NCI-H2227 (cell line): ENCODE measurements at regions not wholly inside any gene's neighbourhood (a gene's known extent, or its start where the extent isn't known, plus 50 kb on each side); places are given as distances from the start of the nearest gene placed in this dataset.
"Not testable (repeated sequence)": the region's sequence is repeated elsewhere in the genome, so short reads cannot be mapped to it uniquely, and the experiment has no call there.

Experiments used
- DNase-seq: peaks from one replicate; lab custom pipeline; 2025; ENCODE audit not compliant: unreplicated experiment; lab: John Stamatoyannopoulos, UW

- no peak for DNase-seq
These were observed 1624.9 kb upstream of the CELF4 start for GRCh38 chr18:39190508-39190907.

- no peak for DNase-seq
These were observed 1622.7 kb upstream of the CELF4 start for GRCh38 chr18:39188278-39188677.

GRCh38 chr18:39186008-39186407 lies 1620.4 kb upstream of the CELF4 start:
- DNase-seq = no peak

GRCh38 chr18:39184176-39184575 lies 1618.6 kb upstream of the CELF4 start:
- DNase-seq = no peak

- DNase-seq = no peak
These were observed 1612.6 kb upstream of the CELF4 start for GRCh38 chr18:39178166-39178565.

- DNase-seq = no peak
These were observed 1607.3 kb upstream of the CELF4 start for GRCh38 chr18:39172695-39173421.

GRCh38 chr18:39168723-39169122 lies 1603.1 kb upstream of the CELF4 start:
- DNase-seq = no peak

- no peak for DNase-seq
These were observed 1602.4 kb upstream of the CELF4 start for GRCh38 chr18:39167990-39168389.

GRCh38 chr18:39166776-39167175 lies 1601.2 kb upstream of the CELF4 start:
- DNase-seq = no peak

GRCh38 chr18:39162013-39162827 lies 1596.6 kb upstream of the CELF4 start:
- DNase-seq = no peak

GRCh38 chr18:39149211-39149806 lies 1583.7 kb upstream of the CELF4 start:
- DNase-seq = peak; percentile 12

GRCh38 chr18:39134255-39134654 lies 1568.7 kb upstream of the CELF4 start:
- DNase-seq = no peak

GRCh38 chr18:39127538-39127937 lies 1561.9 kb upstream of the CELF4 start:
- DNase-seq = not testable (repeated sequence)

- no peak for DNase-seq
These were observed 1548.2 kb upstream of the CELF4 start for GRCh38 chr18:39113790-39114189.

- peak; percentile 68 for DNase-seq
These were observed 1539.5 kb upstream of the CELF4 start for GRCh38 chr18:39105104-39105503.

- DNase-seq = no peak
These were observed 1507.4 kb upstream of the CELF4 start for GRCh38 chr18:39072970-39073369.

- no peak for DNase-seq
These were observed 1496.8 kb upstream of the CELF4 start for GRCh38 chr18:39062426-39062825.

- DNase-seq = no peak
These were observed 1492.9 kb upstream of the CELF4 start for GRCh38 chr18:39058386-39059000.

GRCh38 chr18:39057423-39058064 lies 1491.9 kb upstream of the CELF4 start:
- no peak for DNase-seq

GRCh38 chr18:39053571-39053970 lies 1488.0 kb upstream of the CELF4 start:
- peak; percentile 70 for DNase-seq

- DNase-seq = no peak
These were observed 1485.4 kb upstream of the CELF4 start for GRCh38 chr18:39051013-39051412.
